ENCODE measurements at regions not wholly inside any gene's neighbourhood (a gene's known extent, or its start where the extent isn't known, plus 50 kb on each side); places are given as distances from the start of the nearest gene placed in this dataset.

GRCh38 chr4:136636155-136636554, 896.1 kb downstream of the PCDH18 start:
- no peak for TF ChIP-seq POLR2A (IDR thresholded peaks at IDR 0.05)
- TF ChIP-seq, protein P1, sequence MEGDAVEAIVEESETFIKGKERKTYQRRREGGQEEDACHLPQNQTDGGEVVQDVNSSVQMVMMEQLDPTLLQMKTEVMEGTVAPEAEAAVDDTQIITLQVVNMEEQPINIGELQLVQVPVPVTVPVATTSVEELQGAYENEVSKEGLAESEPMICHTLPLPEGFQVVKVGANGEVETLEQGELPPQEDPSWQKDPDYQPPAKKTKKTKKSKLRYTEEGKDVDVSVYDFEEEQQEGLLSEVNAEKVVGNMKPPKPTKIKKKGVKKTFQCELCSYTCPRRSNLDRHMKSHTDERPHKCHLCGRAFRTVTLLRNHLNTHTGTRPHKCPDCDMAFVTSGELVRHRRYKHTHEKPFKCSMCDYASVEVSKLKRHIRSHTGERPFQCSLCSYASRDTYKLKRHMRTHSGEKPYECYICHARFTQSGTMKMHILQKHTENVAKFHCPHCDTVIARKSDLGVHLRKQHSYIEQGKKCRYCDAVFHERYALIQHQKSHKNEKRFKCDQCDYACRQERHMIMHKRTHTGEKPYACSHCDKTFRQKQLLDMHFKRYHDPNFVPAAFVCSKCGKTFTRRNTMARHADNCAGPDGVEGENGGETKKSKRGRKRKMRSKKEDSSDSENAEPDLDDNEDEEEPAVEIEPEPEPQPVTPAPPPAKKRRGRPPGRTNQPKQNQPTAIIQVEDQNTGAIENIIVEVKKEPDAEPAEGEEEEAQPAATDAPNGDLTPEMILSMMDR (IDR thresholded peaks at IDR 0.05 in 4 of 5, conservative IDR thresholded peaks at IDR 0.05 in 1 of 5) = no peak
